UCSD-AML1 (cell line): ENCODE measurements at regions not wholly inside any gene's neighbourhood (a gene's known extent, or its start where the extent isn't known, plus 50 kb on each side); places are given as distances from the start of the nearest gene placed in this dataset.
"Not testable (repeated sequence)": the region's sequence is repeated elsewhere in the genome, so short reads cannot be mapped to it uniquely, and the experiment has no call there.

Source experiments
- DNase-seq: peaks from one replicate; lab custom pipeline; 2025; ENCODE audit not compliant: unreplicated experiment; lab: John Stamatoyannopoulos, UW

- no peak for DNase-seq
Observed at GRCh38 chr22:47615051-47615450, 852.6 kb downstream of the TBC1D22A start.

GRCh38 chr22:47613606-47614350 lies 851.3 kb downstream of the TBC1D22A start:
- no peak for DNase-seq

- not testable (repeated sequence) for DNase-seq
Observed at GRCh38 chr22:47613181-47613580, 850.7 kb downstream of the TBC1D22A start.

- no peak for DNase-seq
Observed at GRCh38 chr22:47612311-47612910, 850.0 kb downstream of the TBC1D22A start.

- DNase-seq: no peak
Observed at GRCh38 chr22:47610764-47611163, 848.3 kb downstream of the TBC1D22A start.

- no peak for DNase-seq
Observed at GRCh38 chr22:47610281-47610680, 847.8 kb downstream of the TBC1D22A start.

GRCh38 chr22:47609653-47610052 lies 847.2 kb downstream of the TBC1D22A start:
- no peak for DNase-seq

GRCh38 chr22:47608421-47608820 lies 846.0 kb downstream of the TBC1D22A start:
- no peak for DNase-seq

GRCh38 chr22:47607486-47607885 lies 845.0 kb downstream of the TBC1D22A start:
- no peak for DNase-seq

GRCh38 chr22:47606426-47606825 lies 844.0 kb downstream of the TBC1D22A start:
- DNase-seq: no peak

GRCh38 chr22:47605886-47606285 lies 843.4 kb downstream of the TBC1D22A start:
- DNase-seq: no peak

GRCh38 chr22:47605441-47605840 lies 843.0 kb downstream of the TBC1D22A start:
- DNase-seq: no peak

- DNase-seq: no peak
Observed at GRCh38 chr22:47604563-47604962, 842.1 kb downstream of the TBC1D22A start.

GRCh38 chr22:47602732-47603131 lies 840.3 kb downstream of the TBC1D22A start:
- no peak for DNase-seq

GRCh38 chr22:47601666-47602065 lies 839.2 kb downstream of the TBC1D22A start:
- no peak for DNase-seq

- DNase-seq: no peak
Observed at GRCh38 chr22:47600791-47601625, 838.6 kb downstream of the TBC1D22A start.

- DNase-seq: no peak
Observed at GRCh38 chr22:47600281-47600680, 837.8 kb downstream of the TBC1D22A start.

- no peak for DNase-seq
Observed at GRCh38 chr22:47599753-47600152, 837.3 kb downstream of the TBC1D22A start.

GRCh38 chr22:47598864-47599263 lies 836.4 kb downstream of the TBC1D22A start:
- DNase-seq: no peak

GRCh38 chr22:47597041-47597440 lies 834.6 kb downstream of the TBC1D22A start:
- DNase-seq: no peak

GRCh38 chr22:47596176-47596690 lies 833.8 kb downstream of the TBC1D22A start:
- DNase-seq: no peak
